Esophagus muscularis mucosa (tissue), 3 donors: ENCODE measurements at regions not wholly inside any gene's neighbourhood (a gene's known extent, or its start where the extent isn't known, plus 50 kb on each side); places are given as distances from the start of the nearest gene placed in this dataset.
"Not testable (repeated sequence)": the region's sequence is repeated elsewhere in the genome, so short reads cannot be mapped to it uniquely, and the experiment has no call there.

ENCODE experiments used
- POLR2A ChIP-seq: fragments of 450-650 bp; IDR thresholded peaks from one replicate; pipeline ENCODE4 v1.6.1; 2017; ENCODE audit warnings: antibody characterized with exemption, moderate library complexity, mild to moderate bottlenecking, low read depth
- POLR2AphosphoS5 ChIP-seq, 2 donors: sonication (generic); formaldehyde crosslinking; IDR thresholded peaks; one replicate each; pipeline ENCODE4 v1.6.1; 2017; ENCODE audit warnings: antibody characterized with exemption in 2 of 2
- TF ChIP-seq, protein P1 (sequence below), 3 experiments: fragments of 200-600 bp in 2 of 3; fragments of 450-650 bp in 1 of 3; sonication (generic) in 2 of 3; IDR thresholded peaks; one replicate each; pipeline ENCODE4 v1.5.1; 2017 to 2019; ENCODE audit warnings: antibody characterized with exemption in 3 of 3, mild to moderate bottlenecking in 2 of 3, moderate library complexity in 1 of 3

DNA sequence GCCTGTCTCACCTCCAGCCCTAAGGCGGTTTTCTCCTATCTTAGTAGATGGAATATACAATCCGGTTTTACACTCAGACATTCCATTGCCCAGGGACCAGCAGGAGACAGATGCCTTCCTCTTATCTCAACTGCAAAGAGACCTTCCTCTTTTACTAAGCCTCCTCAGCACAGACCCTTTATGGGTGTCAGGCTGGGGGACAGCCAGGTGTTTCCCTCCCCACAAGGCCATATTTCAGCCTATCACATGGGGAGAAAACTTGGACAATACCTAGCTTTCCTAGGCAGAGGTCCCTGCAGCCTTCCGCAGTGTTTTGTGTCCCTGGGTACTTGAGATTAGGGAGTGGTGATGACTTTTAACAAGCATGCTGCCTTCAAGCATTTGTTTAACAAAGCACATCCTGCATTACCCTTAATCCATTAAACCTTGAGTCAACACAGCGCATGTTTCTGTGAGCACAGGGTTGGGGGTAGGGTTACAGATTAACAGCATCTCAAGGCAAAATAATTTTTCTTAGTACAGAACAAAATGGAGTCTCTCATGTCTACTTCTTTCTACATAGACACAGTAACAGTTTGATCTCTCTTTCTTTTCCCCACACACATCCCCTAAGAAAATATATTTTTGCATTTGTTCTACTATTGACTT, 876.2 kb downstream of the ANKRD7 start:
- TF ChIP-seq, protein P1, sequence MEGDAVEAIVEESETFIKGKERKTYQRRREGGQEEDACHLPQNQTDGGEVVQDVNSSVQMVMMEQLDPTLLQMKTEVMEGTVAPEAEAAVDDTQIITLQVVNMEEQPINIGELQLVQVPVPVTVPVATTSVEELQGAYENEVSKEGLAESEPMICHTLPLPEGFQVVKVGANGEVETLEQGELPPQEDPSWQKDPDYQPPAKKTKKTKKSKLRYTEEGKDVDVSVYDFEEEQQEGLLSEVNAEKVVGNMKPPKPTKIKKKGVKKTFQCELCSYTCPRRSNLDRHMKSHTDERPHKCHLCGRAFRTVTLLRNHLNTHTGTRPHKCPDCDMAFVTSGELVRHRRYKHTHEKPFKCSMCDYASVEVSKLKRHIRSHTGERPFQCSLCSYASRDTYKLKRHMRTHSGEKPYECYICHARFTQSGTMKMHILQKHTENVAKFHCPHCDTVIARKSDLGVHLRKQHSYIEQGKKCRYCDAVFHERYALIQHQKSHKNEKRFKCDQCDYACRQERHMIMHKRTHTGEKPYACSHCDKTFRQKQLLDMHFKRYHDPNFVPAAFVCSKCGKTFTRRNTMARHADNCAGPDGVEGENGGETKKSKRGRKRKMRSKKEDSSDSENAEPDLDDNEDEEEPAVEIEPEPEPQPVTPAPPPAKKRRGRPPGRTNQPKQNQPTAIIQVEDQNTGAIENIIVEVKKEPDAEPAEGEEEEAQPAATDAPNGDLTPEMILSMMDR (IDR thresholded peaks at IDR 0.05), result not testable (repeated sequence)
- not testable (repeated sequence) for TF ChIP-seq POLR2A; POLR2AphosphoS5 (IDR thresholded peaks at IDR 0.05)
